ENCODE measurements at regions not wholly inside any gene's neighbourhood (a gene's known extent, or its start where the extent isn't known, plus 50 kb on each side); places are given as distances from the start of the nearest gene placed in this dataset.
"Not testable (repeated sequence)": the region's sequence is repeated elsewhere in the genome, so short reads cannot be mapped to it uniquely, and the experiment has no call there.

GRCh38 chr5:124887223-124887622 is 140.8 kb upstream of the ZNF608 start:
- H3K27me3 Mint-ChIP-seq: no peaks in the 10 kb centered on the region
- no peaks in the 10 kb centered on the region for H3K36me3 Mint-ChIP-seq (ENCODE audit: low read depth)
- no peak for TF ChIP-seq CTCF (IDR thresholded peaks at IDR 0.05)
- no peak overlapping the region for H3K27ac Mint-ChIP-seq
- peaks cover 2% of the 10 kb centered on the region for H3K4me1 Mint-ChIP-seq
- ChIA-PET POLR2A (interaction anchor here (0.9 kb wide), 1 partner anchor 140 kb away, joined by 3 read pairs; no protein-coding TSS in a partner anchor), CTCF (no interaction called here)
- no peak overlapping the region for H3K4me3 Mint-ChIP-seq
- ATAC-seq (ENCODE audit: low read depth): no peak
- no peaks in the 10 kb centered on the region for H3K9me3 Mint-ChIP-seq
- intact Hi-C loops (cut with micrococcal nuclease): no loop called here
- DNase-seq: no peak

GRCh38 chr5:124888050-124888506 is 141.6 kb upstream of the ZNF608 start:
- ATAC-seq (ENCODE audit: low read depth): no peak
- POLR2A ChIA-PET: interaction anchor here (1.0 kb wide), 1 partner anchor 140 kb away, joined by 4 read pairs; no protein-coding TSS in a partner anchor

GRCh38 chr5:124888622-124889485 is 142.4 kb upstream of the ZNF608 start:
- ChIA-PET POLR2A (interaction anchor here (1.0 kb wide), 1 partner anchor 141 kb away, joined by 4 read pairs; no protein-coding TSS in a partner anchor), CTCF (interaction anchor here (1.5 kb wide), 1 partner anchor 287 kb away, joined by 3 read pairs; no protein-coding TSS in a partner anchor)
- Mint-ChIP-seq H3K4me1 (peaks cover 2% of the 10 kb centered on the region), H3K27me3 (no peaks in the 10 kb centered on the region), H3K36me3 (ENCODE audit: low read depth) (no peaks in the 10 kb centered on the region), H3K27ac (no peak overlapping the region), H3K4me3 (no peak overlapping the region), H3K9me3 (no peaks in the 10 kb centered on the region)
- DNase-seq: no peak
- ATAC-seq (ENCODE audit: low read depth): no peak
- no peak for TF ChIP-seq CTCF (IDR thresholded peaks at IDR 0.05)
- intact Hi-C loops (cut with micrococcal nuclease): no loop called here

More at GRCh38 chr5:124888050-124888506, 141.6 kb upstream of the ZNF608 start:
- Mint-ChIP-seq H3K27me3 (no peaks in the 10 kb centered on the region), H3K36me3 (ENCODE audit: low read depth) (no peaks in the 10 kb centered on the region), H3K4me3 (no peak overlapping the region), H3K27ac (no peak overlapping the region), H3K4me1 (peaks cover 2% of the 10 kb centered on the region), H3K9me3 (no peaks in the 10 kb centered on the region)
- DNase-seq: no peak
- no peak for TF ChIP-seq CTCF (IDR thresholded peaks at IDR 0.05)
- CTCF ChIA-PET: interaction anchor here (1.5 kb wide), 1 partner anchor 286 kb away, joined by 3 read pairs; no protein-coding TSS in a partner anchor
- intact Hi-C loops (cut with micrococcal nuclease): no loop called here

- Mint-ChIP-seq H3K27ac (no peak overlapping the region), H3K4me3 (no peak overlapping the region), H3K9me3 (no peaks in the 10 kb centered on the region), H3K4me1 (peaks cover 2% of the 10 kb centered on the region), H3K27me3 (no peaks in the 10 kb centered on the region), H3K36me3 (ENCODE audit: low read depth) (no peaks in the 10 kb centered on the region)
- intact Hi-C loops (cut with micrococcal nuclease): no loop called here
- POLR2A ChIA-PET: no interaction called here
- CTCF ChIA-PET: interaction anchor here (1.5 kb wide), 1 partner anchor 287 kb away, joined by 3 read pairs; no protein-coding TSS in a partner anchor
- no peak for TF ChIP-seq CTCF (IDR thresholded peaks at IDR 0.05)
- DNase-seq (no peak), ATAC-seq (ENCODE audit: low read depth) (no peak)
These were observed 143.0 kb upstream of the ZNF608 start for GRCh38 chr5:124889486-124889825.

- peaks cover 2% of the 10 kb centered on the region for H3K4me1 Mint-ChIP-seq
- no peak for TF ChIP-seq CTCF (IDR thresholded peaks at IDR 0.05)
- no peaks in the 10 kb centered on the region for H3K9me3 Mint-ChIP-seq
- no peak overlapping the region for H3K4me3 Mint-ChIP-seq
- ATAC-seq (ENCODE audit: low read depth) (no peak), DNase-seq (no peak)
- H3K27me3 Mint-ChIP-seq: no peaks in the 10 kb centered on the region
- ChIA-PET POLR2A (no interaction called here), CTCF (interaction anchor here (1.5 kb wide), 1 partner anchor 288 kb away, joined by 3 read pairs; no protein-coding TSS in a partner anchor)
- H3K36me3 Mint-ChIP-seq (ENCODE audit: low read depth): no peaks in the 10 kb centered on the region
- H3K27ac Mint-ChIP-seq: no peak overlapping the region
- intact Hi-C loops (cut with micrococcal nuclease): no loop called here
These were observed 143.4 kb upstream of the ZNF608 start for GRCh38 chr5:124889850-124890249.

GRCh38 chr5:124890442-124890841 is 144.0 kb upstream of the ZNF608 start:
- CTCF ChIA-PET; ATAC-seq (ENCODE audit: low read depth); H3K9me3 Mint-ChIP-seq; POLR2A ChIA-PET; H3K36me3 Mint-ChIP-seq (ENCODE audit: low read depth); H3K27me3 Mint-ChIP-seq; H3K4me3 Mint-ChIP-seq; H3K27ac Mint-ChIP-seq; intact Hi-C loops (cut with micrococcal nuclease); DNase-seq; H3K4me1 Mint-ChIP-seq: not testable (repeated sequence)
